ENCODE measurements at regions not wholly inside any gene's neighbourhood (a gene's known extent, or its start where the extent isn't known, plus 50 kb on each side); places are given as distances from the start of the nearest gene placed in this dataset.

- intact Hi-C loops (cut with micrococcal nuclease; ENCODE audit: unreplicated experiment), result no loop called here
- POLR2A ChIA-PET, result no interaction called here
Observed at GRCh38 chr13:30020726-30021312, 170.4 kb upstream of the UBL3 start.

More at GRCh38 chr13:30020726-30021312, 170.4 kb upstream of the UBL3 start:
- Histone ChIP-seq H3K27ac (ENCODE audit: low read length) (no peak overlapping the region), H3K4me3 (ENCODE audit: low read depth in 2 of 2, low read length in 2 of 2) (no peak overlapping the region), H3K9me3 (ENCODE audit: control insufficient read depth, insufficient read depth, low read depth, low read length) (no peaks in the 10 kb centered on the region), H3K4me1 (ENCODE audit: control insufficient read depth, insufficient read depth, low read length) (no peaks in the 10 kb centered on the region), H3K27me3 (ENCODE audit: control insufficient read depth, insufficient read depth, low read length) (no peaks in the 10 kb centered on the region), H3K36me3 (ENCODE audit: control insufficient read depth, insufficient read depth, low read length) (no peaks in the 10 kb centered on the region)
- BruUV-seq (replicated peaks), result no TSS peak
- in situ Hi-C loops (cut with HindIII; ENCODE audit: low pct_unique_long_range_greater_than_20kb, low sequenced_read_pairs), result no loop called here
- CTCF ChIA-PET, result no interaction called here
- no peak for ATAC-seq
- no peak for TF ChIP-seq TCF7L2 (IDR thresholded peaks at IDR 0.05; ENCODE audit: low read depth, low read length)
- TF ChIP-seq REST (IDR thresholded peaks at IDR 0.05; ENCODE audit: insufficient read depth in 1 of 2, low read depth in 2 of 2, low read length in 1 of 2), result peak; percentile 47 to 57; a peak in 3 of 4 replicates
- no peak for TF ChIP-seq CTCF (IDR thresholded peaks at IDR 0.05)
- TF ChIP-seq SIN3A (IDR thresholded peaks at IDR 0.05; ENCODE audit: borderline replicate concordance, insufficient read depth, low read depth, low read length), result no peak
- no peak for TF ChIP-seq POLR2AphosphoS5 (IDR thresholded peaks at IDR 0.05; ENCODE audit: low read depth, low read length)
- DNase-seq (ENCODE audit: low read depth, low spot score), result no peak
